Astrocyte of the spinal cord (primary cell): ENCODE measurements at regions not wholly inside any gene's neighbourhood (a gene's known extent, or its start where the extent isn't known, plus 50 kb on each side); places are given as distances from the start of the nearest gene placed in this dataset.
"Not testable (repeated sequence)": the region's sequence is repeated elsewhere in the genome, so short reads cannot be mapped to it uniquely, and the experiment has no call there.

ENCODE experiments used
- DNase-seq: peaks from one replicate; pipeline ENCODE4 v3.0.0; 2011; ENCODE audit warnings: low read depth, low spot score
- H3K4me3 ChIP-seq: 2 replicates; pipeline ENCODE4 v1.5.1; 2011; ENCODE audit warnings: low read depth, mild to moderate bottlenecking, low read length, moderate library complexity
- CTCF ChIP-seq: IDR thresholded peaks from 2 replicates; pipeline ENCODE4 v1.5.1; 2012; ENCODE audit warnings: low read depth, mild to moderate bottlenecking, low read length, inconsistent platforms
- in situ Hi-C: cut with HindIII; loops from 2 replicates; pipeline ENCODE4 v1.10.0; 2017; ENCODE audit warnings: low sequenced_read_pairs

DNA sequence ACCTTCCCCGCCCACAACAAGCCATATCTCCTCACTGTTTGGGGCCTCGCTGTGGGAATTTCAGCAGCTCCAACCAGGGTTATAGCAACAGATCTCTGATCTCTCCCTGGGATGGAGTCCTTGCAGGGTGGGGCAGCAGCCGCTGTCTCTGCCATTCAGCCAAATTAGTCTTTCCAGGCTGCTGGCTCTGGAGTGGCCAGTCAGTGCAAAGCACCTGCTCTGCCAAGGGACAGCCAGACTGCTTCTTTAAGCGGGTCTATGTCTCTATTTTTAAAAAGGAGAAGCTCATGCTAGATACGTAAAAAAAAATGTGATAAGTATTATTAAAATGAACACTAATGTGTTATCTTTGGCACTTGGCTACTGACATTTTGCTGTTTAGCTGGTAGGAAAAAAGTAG, 380.2 kb downstream of the CDH10 start:
- no peak for TF ChIP-seq CTCF
- no peak for DNase-seq
- in situ Hi-C loops = no loop called here
- no peak overlapping the region for H3K4me3 ChIP-seq

GRCh38 chr5:24265306-24265705, 379.5 kb downstream of the CDH10 start:
- no peak for DNase-seq
- TF ChIP-seq CTCF = no peak
- in situ Hi-C loops = no loop called here
- H3K4me3 ChIP-seq = no peak overlapping the region

- in situ Hi-C loops = no loop called here
- no peak for TF ChIP-seq CTCF
- H3K4me3 ChIP-seq = no peak overlapping the region
Measured at GRCh38 chr5:24268482-24269056, 376.2 kb downstream of the CDH10 start.

GRCh38 chr5:24271702-24272118, 373.1 kb downstream of the CDH10 start:
- DNase-seq, H3K4me3 ChIP-seq, in situ Hi-C loops: not testable (repeated sequence)

More at GRCh38 chr5:24268482-24269056, 376.2 kb downstream of the CDH10 start:
- no peak for DNase-seq

- in situ Hi-C loops = no loop called here
Measured at GRCh38 chr5:24272741-24273140, 372.0 kb downstream of the CDH10 start.

DNA sequence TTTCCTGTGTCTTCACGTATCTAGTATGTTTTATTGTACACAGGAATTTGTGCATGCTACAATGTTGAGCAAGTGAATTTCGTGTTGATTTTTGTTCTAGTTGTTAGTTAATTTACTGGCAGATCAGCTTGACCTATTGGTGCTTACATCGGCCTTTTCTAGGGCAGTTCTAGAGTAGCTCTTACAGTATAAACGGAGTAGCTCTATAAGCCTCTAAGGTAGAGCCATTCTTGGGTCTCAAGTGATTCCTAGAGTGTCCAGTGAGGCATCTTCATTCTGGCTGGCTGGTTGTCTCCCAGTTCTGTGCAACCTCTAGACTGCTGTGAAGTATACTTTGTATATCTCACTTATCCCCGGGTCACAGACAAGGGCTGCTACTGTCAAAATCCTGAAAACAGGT, 364.6 kb downstream of the CDH10 start:
- H3K4me3 ChIP-seq = no peak overlapping the region
- no peak for TF ChIP-seq CTCF
- no peak for DNase-seq
- in situ Hi-C loops = no loop called here

More at GRCh38 chr5:24272741-24273140, 372.0 kb downstream of the CDH10 start:
- no peak overlapping the region for H3K4me3 ChIP-seq
- DNase-seq = no peak
- TF ChIP-seq CTCF = no peak

DNA sequence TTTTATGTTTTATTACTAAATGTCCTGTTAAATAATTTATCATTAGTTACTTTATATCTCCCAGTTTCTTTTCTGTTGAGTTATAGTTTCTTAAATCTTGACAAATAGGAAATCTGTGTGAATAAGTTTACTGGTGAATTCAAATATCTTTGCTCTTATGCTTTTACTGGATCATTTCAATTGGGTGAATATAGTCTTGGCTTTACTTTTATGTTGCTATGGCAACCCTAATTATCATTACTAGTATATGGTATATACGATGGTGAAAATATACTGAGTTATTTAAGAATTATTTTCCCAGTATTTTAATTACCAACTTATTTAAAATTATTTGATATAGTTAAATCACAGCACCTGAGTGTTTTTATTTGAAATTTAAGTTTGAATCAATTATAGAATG, 363.0 kb downstream of the CDH10 start:
- H3K4me3 ChIP-seq = no peak overlapping the region
- in situ Hi-C loops = no loop called here
- TF ChIP-seq CTCF = no peak
- no peak for DNase-seq
